ENCODE measurements at regions not wholly inside any gene's neighbourhood (a gene's known extent, or its start where the extent isn't known, plus 50 kb on each side); places are given as distances from the start of the nearest gene placed in this dataset.
"Not testable (repeated sequence)": the region's sequence is repeated elsewhere in the genome, so short reads cannot be mapped to it uniquely, and the experiment has no call there.

DNA sequence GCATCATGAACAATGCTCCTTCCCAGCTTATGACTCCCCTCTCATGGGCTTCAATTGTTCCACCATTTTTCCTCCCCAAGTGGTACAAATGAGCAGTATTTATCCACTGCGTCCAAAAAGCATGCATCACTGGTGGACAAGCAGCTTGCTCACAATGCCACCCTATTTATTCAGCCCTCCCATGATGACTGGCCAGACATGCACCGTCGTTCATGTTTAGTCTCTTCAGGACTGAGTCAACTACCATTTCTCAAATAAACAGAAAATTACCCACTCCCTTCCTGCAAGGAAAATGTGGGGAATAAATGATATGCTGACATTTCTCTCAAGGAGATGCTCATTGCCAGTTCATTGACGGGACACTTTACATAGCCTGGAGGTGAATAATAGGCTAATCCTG is 300.4 kb downstream of the C6orf118 start:
- DNase-seq (ENCODE audit: low read depth), result no peak

GRCh38 chr6:165002866-165003265 is 306.5 kb downstream of the C6orf118 start:
- DNase-seq (ENCODE audit: low read depth), result no peak

DNA sequence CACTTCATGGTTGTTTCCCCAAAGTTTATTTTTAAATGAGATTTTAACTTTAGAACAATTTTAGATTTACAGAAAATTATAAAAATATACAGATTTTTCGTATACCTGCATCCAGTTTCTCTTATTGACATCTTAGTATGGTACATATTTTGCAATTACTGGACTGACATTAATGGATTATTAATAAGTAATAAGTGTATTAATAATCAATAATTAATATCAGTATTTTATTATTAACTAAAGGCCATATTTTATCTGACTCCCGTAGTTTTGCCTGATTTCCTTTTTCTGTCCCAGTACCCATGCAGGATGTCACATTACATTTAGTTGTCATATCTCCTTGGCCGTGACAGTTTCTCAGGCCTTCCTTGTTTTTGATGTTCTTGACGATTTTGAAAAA is 307.0 kb downstream of the C6orf118 start:
- DNase-seq (ENCODE audit: low read depth), result no peak

DNA sequence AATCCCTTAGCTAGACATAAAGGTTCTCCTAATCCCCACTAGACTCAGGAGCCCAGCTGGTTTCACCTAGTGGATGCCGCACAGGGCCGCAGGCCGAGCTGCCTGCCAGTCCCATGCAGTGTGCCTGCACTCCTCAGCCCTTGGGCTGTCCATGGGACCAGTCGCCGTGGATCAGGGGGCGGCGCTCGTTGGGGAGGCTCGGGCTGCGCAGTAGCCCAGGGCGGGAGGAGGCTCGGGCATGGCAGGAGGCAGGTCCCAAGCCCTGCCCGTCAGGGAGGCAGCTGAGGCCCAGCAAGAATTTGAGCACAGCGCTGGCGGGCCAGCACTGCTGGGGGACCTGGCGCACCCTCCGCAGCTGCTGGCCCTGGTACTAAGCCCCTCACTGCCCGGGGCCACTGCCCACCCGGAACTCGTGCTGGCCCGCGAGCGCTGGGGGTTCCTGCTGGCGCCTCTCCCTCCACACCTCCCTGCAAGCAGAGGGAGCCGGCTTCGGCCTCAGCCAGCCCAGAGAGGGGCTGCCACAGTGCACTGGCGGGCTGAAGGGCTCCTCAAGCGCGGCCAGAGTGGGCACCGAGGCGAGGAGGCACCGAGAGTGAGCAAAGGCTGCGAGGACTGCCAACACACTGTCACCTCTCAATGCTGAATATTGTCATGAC is 307.8 kb downstream of the C6orf118 start:
- no peak for DNase-seq (ENCODE audit: low read depth)

DNA sequence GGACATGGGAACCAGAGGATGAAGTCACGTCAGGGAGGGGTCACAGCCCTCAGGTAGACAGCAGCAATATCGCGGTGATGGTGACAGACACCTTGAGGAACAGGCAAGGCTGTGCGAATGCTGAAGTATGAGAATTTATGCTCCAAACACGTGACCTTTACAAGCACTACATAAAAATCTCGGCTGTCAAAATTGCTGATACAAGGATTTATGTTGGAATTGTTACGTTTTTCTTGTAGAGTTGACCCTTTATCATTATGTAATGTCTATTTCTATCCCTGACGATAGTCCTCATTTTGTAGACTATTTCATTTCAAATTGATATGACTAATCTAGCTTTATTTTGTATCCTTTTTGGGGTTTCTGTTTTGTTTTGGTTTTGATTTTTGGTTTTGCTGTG is 311.1 kb downstream of the C6orf118 start:
- no peak for DNase-seq (ENCODE audit: low read depth)

DNA sequence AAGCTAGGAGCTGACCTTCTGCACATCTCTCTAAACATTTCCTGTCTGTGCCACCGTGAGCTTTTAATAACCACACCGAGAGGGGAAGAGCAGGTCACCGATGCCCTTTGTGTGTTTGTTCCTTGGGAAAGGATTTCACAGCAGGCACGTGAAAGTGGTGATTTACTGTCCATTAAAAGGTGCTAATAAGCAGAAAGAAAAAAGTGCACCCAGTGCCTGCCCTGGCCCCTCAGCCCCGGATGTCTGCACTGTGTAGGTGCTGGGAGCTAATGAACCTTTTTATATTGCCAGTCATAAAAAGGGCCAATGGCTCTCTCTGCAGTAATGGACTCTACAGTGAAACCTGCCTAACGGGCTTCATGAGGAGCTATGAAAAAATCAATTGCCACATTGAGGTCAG is 312.6 kb downstream of the C6orf118 start:
- DNase-seq (ENCODE audit: low read depth), result no peak

GRCh38 chr6:164991573-164991972 is 317.8 kb downstream of the C6orf118 start:
- no peak for DNase-seq (ENCODE audit: low read depth)

DNA sequence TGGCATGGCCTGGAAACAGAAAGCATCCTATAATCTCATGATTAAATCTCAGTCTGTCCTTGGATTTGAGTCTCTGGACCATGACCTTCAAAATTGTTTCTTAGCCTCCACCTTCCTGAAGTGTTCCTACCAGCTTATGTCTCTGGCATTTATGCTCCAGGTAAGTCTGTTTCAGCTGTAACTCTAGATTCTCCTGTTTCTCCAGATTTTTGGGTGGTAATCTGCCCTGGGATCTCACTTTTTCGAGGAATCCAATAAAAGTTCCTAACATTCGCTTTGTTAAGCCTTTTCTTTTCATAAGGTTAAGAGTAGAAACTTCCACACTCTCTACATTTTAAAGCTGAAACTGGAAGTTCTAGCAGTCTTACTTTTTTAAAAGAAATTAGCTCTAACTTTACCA is 318.5 kb downstream of the C6orf118 start:
- DNase-seq (ENCODE audit: low read depth), result no peak

- no peak for DNase-seq (ENCODE audit: low read depth)
Measured at GRCh38 chr6:164982389-164982788, 327.0 kb downstream of the C6orf118 start.

DNA sequence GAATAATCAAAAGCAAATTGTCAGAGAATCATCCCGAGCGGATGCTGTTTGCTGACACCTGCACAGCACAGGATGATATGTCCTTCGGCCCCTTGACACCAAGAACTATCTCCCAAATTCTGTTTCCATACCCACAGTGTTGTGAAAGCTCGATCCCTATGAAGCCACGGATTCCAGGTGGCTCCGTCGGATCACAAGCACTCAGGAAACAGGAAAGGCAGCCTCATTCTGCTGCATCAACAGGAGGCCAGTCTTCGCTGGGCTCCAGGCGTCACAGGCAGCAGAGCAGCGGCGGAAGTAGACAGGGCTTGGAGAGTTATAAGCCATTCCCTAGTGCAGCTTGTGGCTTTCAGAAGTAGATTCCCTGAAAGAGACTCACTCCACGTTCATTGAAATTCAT is 342.3 kb downstream of the C6orf118 start:
- DNase-seq (ENCODE audit: low read depth), result no peak

GRCh38 chr6:164962805-164963204 is 346.6 kb downstream of the C6orf118 start:
- DNase-seq (ENCODE audit: low read depth), result no peak

- DNase-seq (ENCODE audit: low read depth), result no peak
Measured at GRCh38 chr6:164947164-164947563, 362.2 kb downstream of the C6orf118 start.

DNA sequence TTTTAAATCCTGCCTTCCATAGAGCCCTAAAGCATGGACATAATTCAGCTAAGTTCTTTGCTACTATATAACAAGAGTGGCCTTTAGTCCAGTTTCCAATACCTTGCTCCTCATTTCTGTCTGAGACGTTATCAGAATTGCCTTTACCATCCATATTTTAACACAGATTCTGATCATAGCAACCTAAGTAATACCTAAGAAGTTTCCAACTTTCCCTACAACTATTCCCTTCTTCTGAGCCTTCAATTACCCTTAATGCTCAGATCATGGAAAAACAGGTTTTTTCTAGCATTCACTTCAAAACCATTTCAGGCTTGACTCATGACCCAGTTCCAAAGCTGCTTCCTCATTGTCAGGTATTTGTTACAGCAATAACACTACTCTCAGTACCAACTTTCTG is 367.1 kb downstream of the C6orf118 start:
- no peak for DNase-seq (ENCODE audit: low read depth)

GRCh38 chr6:164933238-164933794 is 376.1 kb downstream of the C6orf118 start:
- DNase-seq (ENCODE audit: low read depth), result not testable (repeated sequence)

GRCh38 chr6:164929408-164929977 is 379.9 kb downstream of the C6orf118 start:
- no peak for DNase-seq (ENCODE audit: low read depth)

DNA sequence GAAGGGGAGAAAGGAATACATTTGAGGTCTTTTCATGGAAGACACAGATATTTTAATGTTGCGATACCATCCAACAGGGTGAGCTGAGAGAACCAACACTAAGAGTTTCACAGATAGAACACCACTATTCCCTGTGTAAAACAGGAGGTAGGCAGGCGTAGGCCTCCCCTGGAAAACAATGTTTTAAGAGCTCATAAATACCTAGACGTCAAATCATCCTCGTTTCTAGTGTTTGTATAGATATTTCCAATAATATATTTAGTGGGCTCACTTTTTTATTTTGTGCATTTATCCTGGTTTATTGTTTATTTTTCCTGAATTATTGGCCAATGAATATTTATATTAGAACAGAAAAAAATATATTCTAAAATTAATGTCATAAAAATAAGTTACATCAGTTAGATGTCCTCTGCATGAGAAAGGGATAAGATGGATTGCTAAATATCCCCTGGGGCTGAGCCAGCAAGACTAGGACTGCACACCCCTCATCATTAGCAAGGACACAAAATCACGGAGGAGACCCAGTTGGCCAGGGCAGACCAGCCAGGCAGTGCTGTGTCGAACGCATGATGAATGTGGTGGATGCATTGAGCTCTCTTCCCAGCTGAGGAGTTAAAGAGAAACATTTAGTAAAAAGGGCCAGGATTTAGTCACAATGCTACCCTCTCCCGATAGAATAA is 380.5 kb downstream of the C6orf118 start:
- no peak for DNase-seq (ENCODE audit: low read depth)

DNA sequence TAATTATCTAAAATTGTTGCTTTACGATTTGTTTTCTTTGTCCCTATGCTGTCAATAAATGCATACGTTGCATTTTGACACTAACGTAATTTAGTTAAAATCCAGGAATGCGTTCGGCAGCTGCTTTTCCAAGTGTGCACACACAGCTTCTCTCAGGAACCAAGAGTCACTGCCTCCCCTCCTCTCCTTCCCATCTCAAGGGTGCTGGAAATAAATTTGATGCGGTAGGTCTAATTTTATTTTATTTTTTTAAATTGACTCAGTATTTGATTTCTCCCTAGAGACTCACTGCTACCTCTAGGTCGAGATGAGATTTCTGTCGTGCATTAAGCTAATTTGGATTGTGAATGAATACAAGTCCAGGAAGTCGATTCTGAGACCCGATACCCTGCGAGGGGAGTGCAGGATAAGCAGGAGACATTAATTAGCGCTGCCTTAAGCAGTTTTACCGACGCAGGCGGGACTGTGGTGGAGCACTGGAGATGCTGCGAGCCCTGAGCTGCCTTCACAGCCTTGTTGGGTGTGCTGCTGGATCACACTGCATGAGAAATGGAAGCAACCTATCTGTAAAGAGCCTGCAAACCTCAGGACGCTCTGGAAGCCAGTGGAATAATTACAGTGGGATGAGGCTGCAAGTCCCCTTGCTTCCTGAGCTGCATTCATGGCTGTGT is 381.2 kb downstream of the C6orf118 start:
- no peak for DNase-seq (ENCODE audit: low read depth)

DNA sequence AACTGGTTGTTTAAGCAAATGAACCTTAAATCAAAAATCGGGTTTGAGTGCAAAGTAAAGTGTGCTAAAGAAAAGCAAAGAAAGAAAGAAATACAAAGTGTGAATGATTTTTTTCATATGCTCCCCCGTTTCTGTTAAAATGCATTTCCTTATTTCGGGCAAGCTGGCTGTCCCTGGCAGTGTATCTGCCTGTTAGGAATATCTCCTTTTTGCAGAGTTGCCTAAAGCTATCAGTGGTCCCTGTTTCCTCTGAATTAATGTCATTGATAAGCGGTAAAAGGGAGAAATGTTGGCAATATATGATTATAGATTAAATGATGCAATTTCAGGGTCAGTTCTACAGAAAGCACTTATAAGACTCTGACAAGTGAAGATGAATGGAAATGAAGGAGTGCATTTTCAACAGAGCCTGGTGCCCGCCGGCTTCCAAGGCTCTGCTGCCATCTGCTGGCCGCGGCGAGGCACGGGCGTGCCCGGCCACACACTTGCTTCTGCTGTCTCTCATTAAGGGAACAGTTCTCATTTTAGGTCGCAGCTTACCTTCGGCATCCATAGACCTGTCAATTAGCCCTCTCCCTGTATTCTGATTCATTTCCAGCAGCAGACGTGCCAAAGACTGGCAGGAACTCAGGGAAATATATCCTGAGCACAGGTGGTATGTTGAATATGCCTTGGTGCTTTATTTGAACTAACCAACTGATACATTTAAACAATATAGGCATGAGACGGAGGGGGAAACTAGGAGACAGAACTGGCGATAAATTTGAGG is 381.9 kb downstream of the C6orf118 start:
- DNase-seq (ENCODE audit: low read depth), result peak; percentile 58

DNA sequence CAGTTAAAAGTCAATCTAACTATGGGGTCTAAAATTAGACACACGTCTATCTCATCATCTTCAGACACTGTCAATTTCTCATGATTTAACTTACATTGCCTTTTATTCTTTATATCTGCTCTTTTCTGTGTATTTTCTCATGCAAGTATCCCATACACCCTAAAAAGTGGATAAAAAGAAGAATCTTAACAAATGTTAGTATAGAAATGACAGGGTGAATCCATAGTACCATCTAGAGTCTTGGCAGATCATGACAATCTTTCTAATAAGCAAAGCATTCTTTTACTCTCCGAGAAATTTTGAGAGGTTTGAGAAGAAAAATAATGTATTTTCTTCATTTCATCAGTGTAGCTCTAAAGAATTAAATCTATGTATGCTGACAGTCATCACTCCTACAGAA is 382.7 kb downstream of the C6orf118 start:
- no peak for DNase-seq (ENCODE audit: low read depth)

- DNase-seq (ENCODE audit: low read depth), result no peak
Measured at GRCh38 chr6:164925681-164926530, 383.5 kb downstream of the C6orf118 start.

- DNase-seq (ENCODE audit: low read depth), result no peak
Measured at GRCh38 chr6:164924674-164925073, 384.7 kb downstream of the C6orf118 start.
